Gastroesophageal sphincter (tissue), 4 donors: ENCODE measurements at regions not wholly inside any gene's neighbourhood (a gene's known extent, or its start where the extent isn't known, plus 50 kb on each side); places are given as distances from the start of the nearest gene placed in this dataset.

ENCODE experiments used
- ATAC-seq: fragments of 150-250 bp; one replicate; pipeline ENCODE4 v1.9.1; 2016; ENCODE audit warnings: mild to moderate bottlenecking, moderate library complexity
- H3K27ac ChIP-seq, 4 donors: fragments of 200-600 bp; sonication (generic) in 3 of 4; 1 replicate in 3 of 4; 2 replicates in 1 of 4; pipeline ENCODE4 v1.5.1; 2016 to 2019
- H3K27me3 ChIP-seq: fragments of 200-600 bp; sonication (generic); one replicate; pipeline ENCODE4 v1.5.1; 2019
- H3K36me3 ChIP-seq, 2 donors: fragments of 200-600 bp; sonication (generic); one replicate each; pipeline ENCODE4 v1.5.1; 2019; ENCODE audit warnings: control low read depth in 1 of 2
- H3K4me1 ChIP-seq, 3 donors: fragments of 200-600 bp; sonication (generic); 1 replicate in 2 of 3; 2 replicates in 1 of 3; pipeline ENCODE4 v1.5.1; 2016 to 2019; ENCODE audit warnings: control low read depth in 2 of 3
- H3K4me3 ChIP-seq, 2 donors: fragments of 200-600 bp; sonication (generic); one replicate each; pipeline ENCODE4 v1.5.1; 2019; ENCODE audit warnings: mild to moderate bottlenecking in 1 of 2, moderate library complexity in 1 of 2
- H3K9me3 ChIP-seq, 3 donors: fragments of 200-600 bp; sonication (generic); one replicate each; pipeline ENCODE4 v1.5.1; 2017 to 2019; ENCODE audit warnings: control low read depth in 2 of 3
- CTCF ChIP-seq, 4 experiments: fragments of 200-600 bp in 2 of 4; fragments of 450-650 bp in 2 of 4; sonication (generic) in 1 of 4; IDR thresholded peaks; one replicate each; pipeline ENCODE4 v1.5.1; 2017 to 2019; ENCODE audit warnings: antibody characterized with exemption in 4 of 4, mild to moderate bottlenecking in 2 of 4, moderate library complexity in 2 of 4
- EP300 ChIP-seq: sonication (generic); formaldehyde crosslinking; IDR thresholded peaks from one replicate; pipeline ENCODE4 v1.6.1; 2017; ENCODE audit warnings: antibody characterized with exemption, mild to moderate bottlenecking
- POLR2A ChIP-seq, 2 donors: fragments of 450-650 bp; IDR thresholded peaks; one replicate each; pipeline ENCODE4 v1.6.1; 2017; ENCODE audit warnings: antibody characterized with exemption in 2 of 2, mild to moderate bottlenecking in 2 of 2, moderate library complexity in 1 of 2
- POLR2AphosphoS5 ChIP-seq: sonication (generic); formaldehyde crosslinking; IDR thresholded peaks from one replicate; pipeline ENCODE4 v1.6.1; 2017; ENCODE audit warnings: antibody characterized with exemption
- WGBS, 2 donors: methylation state at CpG; one replicate each; pipeline ENCODE4 v1.1.5; 2018; ENCODE audit warnings: low coverage in 1 of 2; 5-methylcytosine and 5-hydroxymethylcytosine counted together

- no peak overlapping the region for H3K4me3 ChIP-seq
- H3K9me3 ChIP-seq: no peaks in the 10 kb centered on the region
- no peaks in the 10 kb centered on the region for H3K4me1 ChIP-seq
- no peak for TF ChIP-seq CTCF (IDR thresholded peaks at IDR 0.05)
- no peak for TF ChIP-seq POLR2A (IDR thresholded peaks at IDR 0.05)
- TF ChIP-seq POLR2AphosphoS5: no peak
- TF ChIP-seq EP300: no peak
- peaks cover 0 to 26% of the 10 kb centered on the region in 2 donors for H3K36me3 ChIP-seq
- H3K27me3 ChIP-seq: no peaks in the 10 kb centered on the region
- WGBS, 2 donors: 49 to 66% methylated on average over 2 to 4 of the region's 9 CpGs
- no peak overlapping the region for H3K27ac ChIP-seq
- no peak for ATAC-seq
These were observed 120.9 kb downstream of the BEGAIN start for GRCh38 chr14:100466111-100466856.

GRCh38 chr14:100467046-100467750 lies 120.0 kb downstream of the BEGAIN start:
- WGBS, 2 donors: 80 to 89% methylated on average over 8 to 11 of the region's 11 CpGs
- no peak for ATAC-seq
- no peak for TF ChIP-seq CTCF (IDR thresholded peaks at IDR 0.05)
- TF ChIP-seq EP300: no peak
- TF ChIP-seq POLR2AphosphoS5: no peak
- TF ChIP-seq POLR2A (IDR thresholded peaks at IDR 0.05): no peak
- Histone ChIP-seq H3K27ac (no peak overlapping the region), H3K36me3 (peaks cover 0 to 26% of the 10 kb centered on the region in 2 donors), H3K4me3 (no peak overlapping the region), H3K27me3 (no peaks in the 10 kb centered on the region), H3K9me3 (no peaks in the 10 kb centered on the region), H3K4me1 (no peaks in the 10 kb centered on the region)

- no peak overlapping the region for H3K4me3 ChIP-seq
- TF ChIP-seq POLR2AphosphoS5 (no peak), CTCF (IDR thresholded peaks at IDR 0.05) (no peak), EP300 (no peak), POLR2A (IDR thresholded peaks at IDR 0.05) (no peak)
- ATAC-seq: no peak
- H3K4me1 ChIP-seq: no peaks in the 10 kb centered on the region
- H3K27ac ChIP-seq: no peak overlapping the region
- peaks cover 0 to 26% of the 10 kb centered on the region in 2 donors for H3K36me3 ChIP-seq
- no peaks in the 10 kb centered on the region for H3K9me3 ChIP-seq
- WGBS, 2 donors: 97% methylated on average over 6 of the region's 17 CpGs; no CpG with 5 or more reads in 1 of the 2 donors
- no peaks in the 10 kb centered on the region for H3K27me3 ChIP-seq
These were observed 119.3 kb downstream of the BEGAIN start for GRCh38 chr14:100467939-100468338.

GRCh38 chr14:100468557-100468956 lies 118.7 kb downstream of the BEGAIN start:
- ATAC-seq: no peak
- no peak overlapping the region for H3K27ac ChIP-seq
- H3K27me3 ChIP-seq: no peaks in the 10 kb centered on the region
- H3K4me1 ChIP-seq: no peaks in the 10 kb centered on the region
- 71 to 93% methylated on average over 3 to 7 of the region's 9 CpGs for WGBS, 2 donors
- TF ChIP-seq POLR2A (IDR thresholded peaks at IDR 0.05): no peak
- TF ChIP-seq EP300: no peak
- TF ChIP-seq POLR2AphosphoS5: no peak
- TF ChIP-seq CTCF (IDR thresholded peaks at IDR 0.05): no peak
- no peak overlapping the region for H3K4me3 ChIP-seq
- H3K36me3 ChIP-seq: peaks cover 0 to 26% of the 10 kb centered on the region in 2 donors
- H3K9me3 ChIP-seq: no peaks in the 10 kb centered on the region
